ENCODE measurements at regions not wholly inside any gene's neighbourhood (a gene's known extent, or its start where the extent isn't known, plus 50 kb on each side); places are given as distances from the start of the nearest gene placed in this dataset.
A peak's percentile ranks its signal among the peaks of the same experiment; 100 is the strongest.

- Histone ChIP-seq H3K36me3 (ENCODE audit: insufficient read depth, low read length) (no peaks in the 10 kb centered on the region), H3K9ac (ENCODE audit: low read length) (no peak overlapping the region), H3K27me3 (ENCODE audit: insufficient read depth, low read depth, low read length) (no peaks in the 10 kb centered on the region), H3K9me3 (ENCODE audit: low read length) (no peaks in the 10 kb centered on the region), H3K79me2 (replicated peaks; ENCODE audit: insufficient read depth, low read length) (no peaks in the 10 kb centered on the region), H2AFZ (ENCODE audit: low read depth, low read length) (no peak overlapping the region), H3F3A (ENCODE audit: insufficient read depth, low read length, poor library complexity, severe bottlenecking) (no peaks in the 10 kb centered on the region), H3K4me3 (ENCODE audit: low read length) (no peak overlapping the region), H3K27ac (ENCODE audit: low read length) (no peak overlapping the region), H3K4me2 (ENCODE audit: low read length) (no peak overlapping the region), H4K20me1 (ENCODE audit: insufficient read depth) (no peaks in the 10 kb centered on the region), H3K9me2 (ENCODE audit: insufficient read depth, low read length) (no peaks in the 10 kb centered on the region)
- no peak for TF ChIP-seq EP300 (conservative IDR thresholded peaks at IDR 0.05; ENCODE audit: poor library complexity, severe bottlenecking)
- no peak for TF ChIP-seq CTCF (IDR thresholded peaks at IDR 0.05; ENCODE audit: poor library complexity, severe bottlenecking)
- TF ChIP-seq SMC3 (conservative IDR thresholded peaks at IDR 0.05; ENCODE audit: poor library complexity) = no peak
- no peak for TF ChIP-seq POLR2AphosphoS5 (IDR thresholded peaks at IDR 0.05)
- TF ChIP-seq TAF1 (IDR thresholded peaks at IDR 0.05; ENCODE audit: low read depth) = no peak
- no peak for TF ChIP-seq RAD21 (conservative IDR thresholded peaks at IDR 0.05)
- no peak for TF ChIP-seq REST (IDR thresholded peaks at IDR 0.05; ENCODE audit: borderline replicate concordance)
- no peak for TF ChIP-seq EZH2 (IDR thresholded peaks at IDR 0.05; ENCODE audit: borderline replicate concordance, insufficient read depth, low read length, poor library complexity, severe bottlenecking)
- no peak for TF ChIP-seq MXI1 (conservative IDR thresholded peaks at IDR 0.05; ENCODE audit: poor library complexity, severe bottlenecking)
Measured at GRCh38 chr4:120440730-120441129, 374.1 kb upstream of the MAD2L1 start.

- H4K20me1 ChIP-seq (ENCODE audit: insufficient read depth) = no peaks in the 10 kb centered on the region
- H3K9me3 ChIP-seq (ENCODE audit: low read length) = no peaks in the 10 kb centered on the region
- peak overlapping the region; percentile 36 for H3K27ac ChIP-seq (ENCODE audit: low read length)
- H3F3A ChIP-seq (ENCODE audit: insufficient read depth, low read length, poor library complexity, severe bottlenecking) = no peaks in the 10 kb centered on the region
- H3K4me3 ChIP-seq (ENCODE audit: low read length) = peak overlapping the region; percentile 40
- H2AFZ ChIP-seq (ENCODE audit: low read depth, low read length) = no peak overlapping the region
- no peaks in the 10 kb centered on the region for H3K27me3 ChIP-seq (ENCODE audit: insufficient read depth, low read depth, low read length)
- no peaks in the 10 kb centered on the region for H3K79me2 ChIP-seq (replicated peaks; ENCODE audit: insufficient read depth, low read length)
- TF ChIP-seq SMC3 (conservative IDR thresholded peaks at IDR 0.05; ENCODE audit: poor library complexity) = no peak
- H3K9me2 ChIP-seq (ENCODE audit: insufficient read depth, low read length) = no peaks in the 10 kb centered on the region
- H3K4me2 ChIP-seq (ENCODE audit: low read length) = no peak overlapping the region
- no peak overlapping the region for H3K9ac ChIP-seq (ENCODE audit: low read length)
- H3K36me3 ChIP-seq (ENCODE audit: insufficient read depth, low read length) = no peaks in the 10 kb centered on the region
Measured at GRCh38 chr4:120435179-120435578, 368.5 kb upstream of the MAD2L1 start.

GRCh38 chr4:120434756-120435155 lies 368.1 kb upstream of the MAD2L1 start:
- Histone ChIP-seq H3K9me2 (ENCODE audit: insufficient read depth, low read length) (no peaks in the 10 kb centered on the region), H3K36me3 (ENCODE audit: insufficient read depth, low read length) (no peaks in the 10 kb centered on the region), H2AFZ (ENCODE audit: low read depth, low read length) (no peak overlapping the region), H3K79me2 (replicated peaks; ENCODE audit: insufficient read depth, low read length) (no peaks in the 10 kb centered on the region), H4K20me1 (ENCODE audit: insufficient read depth) (no peaks in the 10 kb centered on the region), H3K27ac (ENCODE audit: low read length) (peak overlapping the region; percentile 14), H3K4me2 (ENCODE audit: low read length) (no peak overlapping the region), H3K9ac (ENCODE audit: low read length) (no peak overlapping the region), H3K9me3 (ENCODE audit: low read length) (no peaks in the 10 kb centered on the region), H3F3A (ENCODE audit: insufficient read depth, low read length, poor library complexity, severe bottlenecking) (no peaks in the 10 kb centered on the region), H3K27me3 (ENCODE audit: insufficient read depth, low read depth, low read length) (no peaks in the 10 kb centered on the region), H3K4me3 (ENCODE audit: low read length) (peak overlapping the region; percentile 40)
- no peak for TF ChIP-seq SMC3 (conservative IDR thresholded peaks at IDR 0.05; ENCODE audit: poor library complexity)
- no peak for TF ChIP-seq REST (IDR thresholded peaks at IDR 0.05; ENCODE audit: borderline replicate concordance)
- no peak for TF ChIP-seq POLR2AphosphoS5 (IDR thresholded peaks at IDR 0.05)
- TF ChIP-seq TAF1 (IDR thresholded peaks at IDR 0.05; ENCODE audit: low read depth) = no peak
- TF ChIP-seq MXI1 (conservative IDR thresholded peaks at IDR 0.05; ENCODE audit: poor library complexity, severe bottlenecking) = no peak
- no peak for TF ChIP-seq RAD21 (conservative IDR thresholded peaks at IDR 0.05)
- no peak for TF ChIP-seq EZH2 (IDR thresholded peaks at IDR 0.05; ENCODE audit: borderline replicate concordance, insufficient read depth, low read length, poor library complexity, severe bottlenecking)
- no peak for TF ChIP-seq CTCF (IDR thresholded peaks at IDR 0.05; ENCODE audit: poor library complexity, severe bottlenecking)
- no peak for TF ChIP-seq EP300 (conservative IDR thresholded peaks at IDR 0.05; ENCODE audit: poor library complexity, severe bottlenecking)
